ENCODE measurements at regions not wholly inside any gene's neighbourhood (a gene's known extent, or its start where the extent isn't known, plus 50 kb on each side); places are given as distances from the start of the nearest gene placed in this dataset.

GRCh38 chr10:2887391-2888070 is 179.8 kb upstream of the PFKP start:
- Histone ChIP-seq H2BK20ac (ENCODE audit: low read depth, low read length, poor library complexity, severe bottlenecking) (no peak overlapping the region), H3K79me2 (ENCODE audit: insufficient read depth, low read length) (no peaks in the 10 kb centered on the region), H2BK15ac (ENCODE audit: low read depth, low read length) (no peak overlapping the region), H3K23me2 (ENCODE audit: insufficient read length, low read depth, low read length, poor library complexity, severe bottlenecking) (no peaks in the 10 kb centered on the region), H3K4ac (ENCODE audit: low read depth, low read length) (no peak overlapping the region), H3K56ac (ENCODE audit: insufficient read length, low read depth, low read length) (no peak overlapping the region), H3K27ac (ENCODE audit: insufficient read length, low read depth, low read length) (no peak overlapping the region), H3K9me3 (ENCODE audit: control insufficient read depth, low read depth, low read length) (no peaks in the 10 kb centered on the region), H3T11ph (ENCODE audit: low read length) (no peak overlapping the region), H2BK120ac (ENCODE audit: low read depth, low read length, poor library complexity, severe bottlenecking) (no peak overlapping the region), H3K4me1 (ENCODE audit: insufficient read depth, low read length) (no peaks in the 10 kb centered on the region), H4K5ac (ENCODE audit: insufficient read length, low read depth, low read length) (no peak overlapping the region), H3K9ac (ENCODE audit: extremely low read depth, insufficient read length, low read length) (no peak overlapping the region), H3K14ac (ENCODE audit: insufficient read depth, low read length) (no peak overlapping the region; the same call in 1 of the 2 replicates), H3K27me3 (ENCODE audit: insufficient read depth, low read length) (no peaks in the 10 kb centered on the region), H2BK5ac (ENCODE audit: insufficient read length, low read length) (no peak overlapping the region), H3K4me2 (ENCODE audit: insufficient read depth, insufficient read length, low read length) (no peak overlapping the region), H3K79me1 (ENCODE audit: insufficient read depth, low read depth, low read length, poor library complexity, severe bottlenecking) (no peaks in the 10 kb centered on the region), H3K18ac (ENCODE audit: insufficient read length, low read depth, low read length) (no peak overlapping the region), H3K23ac (ENCODE audit: insufficient read length, low read depth, low read length) (no peak overlapping the region), H4K91ac (ENCODE audit: insufficient read length, low read depth, low read length) (no peak overlapping the region), H2AFZ (ENCODE audit: low read length) (no peak overlapping the region), H2BK12ac (ENCODE audit: insufficient read length, low read depth, low read length) (no peak overlapping the region), H2AK5ac (ENCODE audit: insufficient read length, low read length) (no peak overlapping the region), H4K8ac (replicated peaks; ENCODE audit: insufficient read length, low read depth, low read length) (no peak overlapping the region), H4K20me1 (ENCODE audit: control insufficient read depth, insufficient read depth, insufficient read length) (no peaks in the 10 kb centered on the region)
- Mint-ChIP-seq H3K4me3 (no peak overlapping the region), H3K9me3 (peaks cover 0 to 4% of the 10 kb centered on the region in 2 experiments; a peak in 2 of 5 replicates), H3K27ac (no peak overlapping the region), H3K4me1 (no peaks in the 10 kb centered on the region), H3K36me3 (ENCODE audit: insufficient read depth in 1 of 3, low read depth in 3 of 3) (no peaks in the 10 kb centered on the region), H3K27me3 (ENCODE audit: low read depth) (peaks cover 2% of the 10 kb centered on the region; the same call in 1 of the 2 replicates)
- no peak for DNase-seq
- WGBS (ENCODE audit: extremely low coverage, insufficient read length, low lambda C conversion rate), result no CpG with 5 or more reads among the region's 12 CpGs
- TF ChIP-seq, protein P1, sequence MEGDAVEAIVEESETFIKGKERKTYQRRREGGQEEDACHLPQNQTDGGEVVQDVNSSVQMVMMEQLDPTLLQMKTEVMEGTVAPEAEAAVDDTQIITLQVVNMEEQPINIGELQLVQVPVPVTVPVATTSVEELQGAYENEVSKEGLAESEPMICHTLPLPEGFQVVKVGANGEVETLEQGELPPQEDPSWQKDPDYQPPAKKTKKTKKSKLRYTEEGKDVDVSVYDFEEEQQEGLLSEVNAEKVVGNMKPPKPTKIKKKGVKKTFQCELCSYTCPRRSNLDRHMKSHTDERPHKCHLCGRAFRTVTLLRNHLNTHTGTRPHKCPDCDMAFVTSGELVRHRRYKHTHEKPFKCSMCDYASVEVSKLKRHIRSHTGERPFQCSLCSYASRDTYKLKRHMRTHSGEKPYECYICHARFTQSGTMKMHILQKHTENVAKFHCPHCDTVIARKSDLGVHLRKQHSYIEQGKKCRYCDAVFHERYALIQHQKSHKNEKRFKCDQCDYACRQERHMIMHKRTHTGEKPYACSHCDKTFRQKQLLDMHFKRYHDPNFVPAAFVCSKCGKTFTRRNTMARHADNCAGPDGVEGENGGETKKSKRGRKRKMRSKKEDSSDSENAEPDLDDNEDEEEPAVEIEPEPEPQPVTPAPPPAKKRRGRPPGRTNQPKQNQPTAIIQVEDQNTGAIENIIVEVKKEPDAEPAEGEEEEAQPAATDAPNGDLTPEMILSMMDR (conservative IDR thresholded peaks at IDR 0.05), result no peak
